K562 (cell line): ENCODE measurements at regions not wholly inside any gene's neighbourhood (a gene's known extent, or its start where the extent isn't known, plus 50 kb on each side); places are given as distances from the start of the nearest gene placed in this dataset.
A peak's percentile ranks its signal among the peaks of the same experiment; 100 is the strongest.

Source experiments
- ATAC-seq: fragments of 200-7000 bp; cut with Tn5 transposase; 3 replicates; pipeline ENCODE4 v1.9.1; 2020; ENCODE audit warnings: moderate library complexity
- BruUV-seq: library from RNA; stranded (reverse); fragments of 400-500 nt; replicated peaks from 2 replicates; lab custom pipeline; 2021; lab: Mats Ljungman, UMichigan
- CTCF ChIA-PET: fragments of 300-600 bp; formaldehyde crosslinking; extraction: SDS; loops from one replicate; lab custom pipeline; 2021; ENCODE audit warnings: low intra/inter-chr PET ratio; lab: Yijun Ruan, JAX
- POLR2A ChIA-PET: fragments of 300-600, 350-650 bp; sonication (Branson Sonifier 250); formaldehyde crosslinking; extraction: SDS; loops from one replicate; lab custom pipeline; 2021; ENCODE audit warnings: antibody characterized with exemption, inconsistent platforms; lab: Yijun Ruan, JAX
- DNase-seq, 4 experiments: peaks; one replicate each; pipeline versions ENCODE4 v3.0.0 to v3.0.0-alpha.2; 2011 to 2018; ENCODE audit warnings: low spot score in 3 of 4, mixed read lengths in 3 of 4; ENCODE audit errors: extremely low read depth in 1 of 4
- FAIRE-seq: peaks from 2 replicates; lab custom pipeline; 2011; peaks lifted over from hg19 to GRCh38; lab: Jason Lieb, UNC
- H2AFZ ChIP-seq: 2 replicates; pipeline ENCODE4 v1.6.0; 2011; ENCODE audit warnings: low read depth, low read length, control low read depth, inconsistent platforms
- H3K27ac ChIP-seq: fragments of 200-600 bp; 3 replicates; pipeline ENCODE4 v1.8.0; 2011; ENCODE audit warnings: low read depth, mild to moderate bottlenecking, control low read depth, inconsistent platforms, low read length, moderate library complexity, mixed read lengths; ENCODE audit errors: extremely low read depth
- H3K27me3 ChIP-seq, 2 experiments: fragments of 300-600 bp in 1 of 2; 2 replicates in 1 of 2; 3 replicates in 1 of 2; pipeline versions ENCODE4 v1.6.0 to v1.8.0; 2011; ENCODE audit warnings: inconsistent platforms in 2 of 2, low read length in 2 of 2, mild to moderate bottlenecking in 1 of 2, mixed read lengths in 1 of 2, moderate library complexity in 1 of 2; ENCODE audit not compliant: control insufficient read depth in 2 of 2, insufficient read depth in 2 of 2
- H3K36me3 ChIP-seq: fragments of 300-600 bp; 3 replicates; pipeline ENCODE4 v1.8.0; 2011; ENCODE audit warnings: mild to moderate bottlenecking, low read length, inconsistent platforms; ENCODE audit not compliant: control insufficient read depth, insufficient read depth
- H3K4me1 ChIP-seq, 2 experiments: fragments of 200-600 bp in 1 of 2; replicated peaks in 1 of 2; 2 replicates in 1 of 2; 3 replicates in 1 of 2; pipeline versions ENCODE4 v1.5.1 to v1.8.0; 2011; ENCODE audit warnings: inconsistent platforms in 2 of 2, low read length in 2 of 2, mild to moderate bottlenecking in 1 of 2, mixed read lengths in 1 of 2, moderate library complexity in 1 of 2; ENCODE audit not compliant: control insufficient read depth in 2 of 2, insufficient read depth in 2 of 2
- H3K4me2 ChIP-seq: 2 replicates; pipeline ENCODE4 v1.6.1; 2011; ENCODE audit warnings: low read length, control low read depth, inconsistent platforms, mixed read lengths; ENCODE audit not compliant: insufficient read depth
- H3K4me3 ChIP-seq: fragments of 200-600 bp; sonication (generic), shearing (Covaris generic); 2 replicates; pipeline ENCODE4 v1.5.1; 2016; ENCODE audit warnings: control low read depth, inconsistent platforms
- H3K79me2 ChIP-seq: fragments of 200-600 bp; 3 replicates; pipeline ENCODE4 v1.8.0; 2011; ENCODE audit warnings: low read length, inconsistent platforms; ENCODE audit not compliant: control insufficient read depth, insufficient read depth
- H3K9ac ChIP-seq, 2 experiments: 2 replicates each; pipeline versions ENCODE4 v1.6.0 to v1.6.1; 2011; ENCODE audit warnings: low read depth in 2 of 2, low read length in 2 of 2, control low read depth in 1 of 2, inconsistent platforms in 1 of 2, mild to moderate bottlenecking in 1 of 2, mixed read lengths in 1 of 2; ENCODE audit not compliant: insufficient read depth in 1 of 2
- H3K9me1 ChIP-seq: one replicate; pipeline ENCODE4 v1.6.0; 2011; ENCODE audit warnings: inconsistent platforms, mild to moderate bottlenecking, low read length, moderate library complexity; ENCODE audit not compliant: control insufficient read depth, insufficient read depth
- H3K9me3 ChIP-seq: replicated peaks from 2 replicates; pipeline ENCODE4 v1.5.1; 2011; ENCODE audit warnings: low read depth, low read length, inconsistent platforms; ENCODE audit not compliant: control insufficient read depth, insufficient read depth
- H4K20me1 ChIP-seq: replicated peaks from 2 replicates; pipeline ENCODE4 v1.6.1; 2011; ENCODE audit warnings: low read length, inconsistent platforms, mixed read lengths; ENCODE audit not compliant: control insufficient read depth, insufficient read depth
- CBFA2T3 ChIP-seq: fragments of 450-650 bp; IDR thresholded peaks from 2 replicates; pipeline ENCODE4 v1.6.1; 2017
- HMGN3 ChIP-seq: IDR thresholded peaks from 2 replicates; pipeline ENCODE4 v1.6.1; 2011; ENCODE audit warnings: borderline replicate concordance, low read depth, mild to moderate bottlenecking, mixed read lengths, low read length; ENCODE audit not compliant: insufficient read length; ENCODE audit errors: extremely low read depth
- NFIC ChIP-seq: fragments of 450-650 bp; IDR thresholded peaks from 2 replicates; pipeline ENCODE4 v1.6.1; 2017; ENCODE audit warnings: mild to moderate bottlenecking, inconsistent platforms
- RHOXF2B ChIP-seq: fragments of 250-450 bp; sonication (Bioruptor Pico); conservative IDR thresholded peaks from 2 replicates; pipeline ENCODE4 v1.5.1; 2021
- YBX1 ChIP-seq: fragments of 450-650 bp; IDR thresholded peaks from 2 replicates; pipeline ENCODE4 v1.7.1; 2016; ENCODE audit warnings: mild to moderate bottlenecking
- ZNF785 ChIP-seq: fragments of 250-450 bp; sonication (Bioruptor Pico); IDR thresholded peaks from 2 replicates; pipeline ENCODE4 v1.4.0; 2020; ENCODE audit warnings: mild to moderate bottlenecking
- WGBS: fragments of 100-300 bp; shearing (Covaris generic); methylation state at CpG from one replicate; pipeline ENCODE4 v1.1.6; 2016; ENCODE audit warnings: low coverage, mixed read lengths; ENCODE audit not compliant: insufficient coverage; ENCODE audit errors: missing lambda C conversion rate; 5-methylcytosine and 5-hydroxymethylcytosine counted together
- in situ Hi-C: fragments of 300-500 bp; cut with MboI; formaldehyde crosslinking; loops from 4 replicates; pipeline ENCODE4 v1.15.0; 2018; ENCODE audit warnings: inconsistent platforms, mixed read lengths
- intact Hi-C: fragments of 100-400 bp; cut with micrococcal nuclease; formaldehyde crosslinking; loops from 2 replicates; pipeline ENCODE4 v1.14.2; 2022
- TF ChIP-seq, protein P1 (sequence below), 2 experiments: fragments of 450-650 bp; formaldehyde crosslinking in 1 of 2; IDR thresholded peaks; 2 replicates each; pipeline versions ENCODE4 v1.4.0 to v1.6.1; 2014 to 2020; ENCODE audit warnings: mild to moderate bottlenecking in 2 of 2, borderline replicate concordance in 1 of 2, low read depth in 1 of 2

DNA sequence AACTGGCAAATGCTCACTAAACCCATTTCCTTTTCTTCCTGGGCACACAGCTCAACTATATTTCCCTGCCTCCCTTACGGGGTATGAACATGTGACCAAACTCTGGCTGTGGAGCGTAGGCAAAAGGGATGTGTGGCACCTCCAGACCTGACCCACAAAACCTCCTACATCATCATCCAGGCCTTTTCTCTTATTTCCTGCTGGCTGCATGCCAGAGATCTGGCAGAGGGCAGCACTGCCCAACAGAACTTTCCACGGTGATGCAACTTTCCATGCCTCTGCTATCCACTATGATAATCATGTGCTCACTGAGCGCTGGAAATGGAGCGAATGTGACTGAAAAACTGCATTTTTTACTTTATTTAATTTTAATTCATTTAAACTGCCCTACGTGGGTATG is 99.6 kb upstream of the CACNA1E start:
- CTCF ChIA-PET: no interaction called here
- WGBS: 0% methylated on average over 6 of the region's 6 CpGs
- H4K20me1 ChIP-seq: no peaks in the 10 kb centered on the region
- H3K4me3 ChIP-seq: no peak overlapping the region
- H3K36me3 ChIP-seq: no peaks in the 10 kb centered on the region
- intact Hi-C loops: no loop called here
- in situ Hi-C loops: no loop called here
- no peak overlapping the region for H3K9ac ChIP-seq
- no peaks in the 10 kb centered on the region for H3K9me1 ChIP-seq
- H2AFZ ChIP-seq: no peak overlapping the region
- FAIRE-seq: no peak
- ATAC-seq: no peak
- DNase-seq: no peak
- H3K4me2 ChIP-seq: no peak overlapping the region
- H3K79me2 ChIP-seq: no peaks in the 10 kb centered on the region
- TF ChIP-seq ZNF785 (CRISPR knock-in tag) (no peak), NFIC (peak; percentile 43)
- TF ChIP-seq, all 486 proteins: peak for 1
- Histone ChIP-seq H3K4me1 (no peaks in the 10 kb centered on the region), H3K27ac (no peak overlapping the region), H3K27me3 (peaks cover 3 to 18% of the 10 kb centered on the region in 2 experiments), H3K9me3 (no peaks in the 10 kb centered on the region)
- POLR2A ChIA-PET: no interaction called here
- BruUV-seq: no TSS peak

DNA sequence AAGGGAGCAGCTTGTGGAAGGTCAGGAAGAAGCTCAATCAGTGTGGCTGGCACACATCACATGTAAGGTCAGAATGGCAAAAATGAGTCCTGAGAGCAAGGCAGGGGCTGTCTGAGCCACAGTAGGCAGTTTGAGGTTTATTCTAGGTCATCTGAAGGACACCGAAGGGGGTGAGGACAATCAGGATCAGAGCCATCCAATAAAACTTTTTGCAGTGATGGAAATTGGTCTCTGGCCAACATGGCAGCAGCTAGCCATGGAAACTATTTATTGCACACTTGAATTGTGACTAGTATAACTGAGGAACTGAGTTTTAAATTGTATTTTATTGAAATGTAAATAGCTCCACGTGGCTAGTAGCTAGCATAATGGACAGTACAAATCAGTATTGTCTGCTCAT is 97.0 kb upstream of the CACNA1E start:
- ChIA-PET POLR2A (interaction anchor here (0.6 to 1.3 kb wide), 2 partner anchors 11 to 29 kb away, joined by 3 read pairs; no protein-coding TSS in a partner anchor), CTCF (no interaction called here)
- Histone ChIP-seq H3K9ac (no peak overlapping the region), H4K20me1 (no peaks in the 10 kb centered on the region), H3K4me3 (no peak overlapping the region), H3K4me1 (no peaks in the 10 kb centered on the region), H3K36me3 (no peaks in the 10 kb centered on the region), H3K27ac (no peak overlapping the region), H3K9me1 (no peaks in the 10 kb centered on the region), H3K79me2 (no peaks in the 10 kb centered on the region), H3K4me2 (no peak overlapping the region), H3K27me3 (peaks cover 8 to 31% of the 10 kb centered on the region in 2 experiments), H3K9me3 (no peaks in the 10 kb centered on the region), H2AFZ (no peak overlapping the region)
- FAIRE-seq: no peak
- WGBS: 0% methylated on average over 2 of the region's 2 CpGs
- no TSS peak for BruUV-seq
- intact Hi-C loops (no loop called here), in situ Hi-C loops (no loop called here)
- no peak for ATAC-seq
- DNase-seq: no peak
- TF ChIP-seq HMGN3: no peak
- TF ChIP-seq RHOXF2B: no peak
- no peak for TF ChIP-seq YBX1
- TF ChIP-seq, protein P1, sequence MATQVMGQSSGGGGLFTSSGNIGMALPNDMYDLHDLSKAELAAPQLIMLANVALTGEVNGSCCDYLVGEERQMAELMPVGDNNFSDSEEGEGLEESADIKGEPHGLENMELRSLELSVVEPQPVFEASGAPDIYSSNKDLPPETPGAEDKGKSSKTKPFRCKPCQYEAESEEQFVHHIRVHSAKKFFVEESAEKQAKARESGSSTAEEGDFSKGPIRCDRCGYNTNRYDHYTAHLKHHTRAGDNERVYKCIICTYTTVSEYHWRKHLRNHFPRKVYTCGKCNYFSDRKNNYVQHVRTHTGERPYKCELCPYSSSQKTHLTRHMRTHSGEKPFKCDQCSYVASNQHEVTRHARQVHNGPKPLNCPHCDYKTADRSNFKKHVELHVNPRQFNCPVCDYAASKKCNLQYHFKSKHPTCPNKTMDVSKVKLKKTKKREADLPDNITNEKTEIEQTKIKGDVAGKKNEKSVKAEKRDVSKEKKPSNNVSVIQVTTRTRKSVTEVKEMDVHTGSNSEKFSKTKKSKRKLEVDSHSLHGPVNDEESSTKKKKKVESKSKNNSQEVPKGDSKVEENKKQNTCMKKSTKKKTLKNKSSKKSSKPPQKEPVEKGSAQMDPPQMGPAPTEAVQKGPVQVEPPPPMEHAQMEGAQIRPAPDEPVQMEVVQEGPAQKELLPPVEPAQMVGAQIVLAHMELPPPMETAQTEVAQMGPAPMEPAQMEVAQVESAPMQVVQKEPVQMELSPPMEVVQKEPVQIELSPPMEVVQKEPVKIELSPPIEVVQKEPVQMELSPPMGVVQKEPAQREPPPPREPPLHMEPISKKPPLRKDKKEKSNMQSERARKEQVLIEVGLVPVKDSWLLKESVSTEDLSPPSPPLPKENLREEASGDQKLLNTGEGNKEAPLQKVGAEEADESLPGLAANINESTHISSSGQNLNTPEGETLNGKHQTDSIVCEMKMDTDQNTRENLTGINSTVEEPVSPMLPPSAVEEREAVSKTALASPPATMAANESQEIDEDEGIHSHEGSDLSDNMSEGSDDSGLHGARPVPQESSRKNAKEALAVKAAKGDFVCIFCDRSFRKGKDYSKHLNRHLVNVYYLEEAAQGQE (IDR thresholded peaks at IDR 0.05; ENCODE audit: borderline replicate concordance): no peak
- TF ChIP-seq, protein P1 (CRISPR knock-in tag; IDR thresholded peaks at IDR 0.05; ENCODE audit: low read depth): no peak
- no peak for TF ChIP-seq CBFA2T3
